ENCODE measurements at regions not wholly inside any gene's neighbourhood (a gene's known extent, or its start where the extent isn't known, plus 50 kb on each side); places are given as distances from the start of the nearest gene placed in this dataset.

DNA sequence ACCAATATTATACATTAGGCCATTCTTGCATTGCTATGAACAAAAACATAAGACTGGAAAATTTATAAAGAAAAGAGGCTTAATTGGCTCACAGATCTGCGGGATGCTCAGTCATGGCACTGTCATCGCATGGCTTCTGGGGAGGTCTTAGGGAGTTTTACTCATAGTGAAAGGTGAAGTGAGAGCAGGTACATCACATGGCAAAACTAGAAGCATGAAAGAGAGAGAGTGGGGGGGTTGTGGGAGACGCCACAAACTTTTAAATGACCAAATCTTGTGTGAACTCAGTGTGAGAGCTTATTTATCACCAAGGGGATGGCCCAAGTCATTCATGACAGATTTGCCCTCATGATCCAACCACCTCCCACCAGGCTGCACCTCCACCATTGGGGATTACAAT is 398.3 kb upstream of the EDIL3 start (continued):
- TF ChIP-seq YBX1 (IDR thresholded peaks at IDR 0.05) (no peak), EP300 (IDR thresholded peaks at IDR 0.05; ENCODE audit: borderline replicate concordance in 1 of 2, control insufficient read depth in 1 of 2, low read depth in 2 of 2, low read length in 2 of 2) (0 out of 4 replicates have a peak, but pooled peaks of 1 of the 2 experiments have one; percentile 17), CTCF (IDR thresholded peaks at IDR 0.05 in 2 of 3, conservative IDR thresholded peaks at IDR 0.05 in 1 of 3; ENCODE audit: control insufficient read depth in 2 of 3, extremely low read depth in 1 of 3, insufficient read depth in 1 of 3, low read depth in 3 of 3, low read length in 3 of 3) (no peak), MTA2 (IDR thresholded peaks at IDR 0.05; ENCODE audit: low read depth) (peak; percentile 64), MXI1 (IDR thresholded peaks at IDR 0.05; ENCODE audit: low read depth, low read length) (no peak), CUX1 (IDR thresholded peaks at IDR 0.05; ENCODE audit: insufficient replicate concordance, low read depth, low read length) (no peak), IKZF2 (IDR thresholded peaks at IDR 0.05) (peak in 1 of 2 experiments; percentile 35; a peak in 2 of 4 replicates), MLLT1 (IDR thresholded peaks at IDR 0.05) (no peak), RB1 (IDR thresholded peaks at IDR 0.05; ENCODE audit: borderline replicate concordance) (no peak), SREBF1 (IDR thresholded peaks at IDR 0.05; ENCODE audit: low read length) (no peak), SPI1 (IDR thresholded peaks at IDR 0.05; ENCODE audit: borderline replicate concordance, insufficient read depth, low read depth, low read length) (peak; percentile 27; the same call in 1 of the 2 replicates), TBL1XR1 (IDR thresholded peaks at IDR 0.05; ENCODE audit: low read depth, low read length) (no peak), CBFB (IDR thresholded peaks at IDR 0.05; ENCODE audit: low read depth) (no peak), ATF7 (IDR thresholded peaks at IDR 0.05; ENCODE audit: low read depth) (peak; percentile 42; the same call in 1 of the 2 replicates), BHLHE40 (IDR thresholded peaks at IDR 0.05; ENCODE audit: borderline replicate concordance in 1 of 2, low read depth in 2 of 2, low read length in 1 of 2) (peak in 1 of 2 experiments; percentile 31; a peak in 1 of 4 replicates), SUPT20H (IDR thresholded peaks at IDR 0.05; ENCODE audit: borderline replicate concordance, control insufficient read depth, low read depth, low read length) (no peak), MTA3 (IDR thresholded peaks at IDR 0.05; ENCODE audit: borderline replicate concordance, low read length) (no peak)
- TF ChIP-seq, protein P1, sequence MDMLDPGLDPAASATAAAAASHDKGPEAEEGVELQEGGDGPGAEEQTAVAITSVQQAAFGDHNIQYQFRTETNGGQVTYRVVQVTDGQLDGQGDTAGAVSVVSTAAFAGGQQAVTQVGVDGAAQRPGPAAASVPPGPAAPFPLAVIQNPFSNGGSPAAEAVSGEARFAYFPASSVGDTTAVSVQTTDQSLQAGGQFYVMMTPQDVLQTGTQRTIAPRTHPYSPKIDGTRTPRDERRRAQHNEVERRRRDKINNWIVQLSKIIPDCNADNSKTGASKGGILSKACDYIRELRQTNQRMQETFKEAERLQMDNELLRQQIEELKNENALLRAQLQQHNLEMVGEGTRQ (IDR thresholded peaks at IDR 0.05; ENCODE audit: borderline replicate concordance, low read depth, low read length), result no peak; the same call in 1 of the 2 replicates
- TF ChIP-seq, protein P2, sequence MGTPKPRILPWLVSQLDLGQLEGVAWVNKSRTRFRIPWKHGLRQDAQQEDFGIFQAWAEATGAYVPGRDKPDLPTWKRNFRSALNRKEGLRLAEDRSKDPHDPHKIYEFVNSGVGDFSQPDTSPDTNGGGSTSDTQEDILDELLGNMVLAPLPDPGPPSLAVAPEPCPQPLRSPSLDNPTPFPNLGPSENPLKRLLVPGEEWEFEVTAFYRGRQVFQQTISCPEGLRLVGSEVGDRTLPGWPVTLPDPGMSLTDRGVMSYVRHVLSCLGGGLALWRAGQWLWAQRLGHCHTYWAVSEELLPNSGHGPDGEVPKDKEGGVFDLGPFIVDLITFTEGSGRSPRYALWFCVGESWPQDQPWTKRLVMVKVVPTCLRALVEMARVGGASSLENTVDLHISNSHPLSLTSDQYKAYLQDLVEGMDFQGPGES (IDR thresholded peaks at IDR 0.05), result no peak
